ENCODE measurements at regions not wholly inside any gene's neighbourhood (a gene's known extent, or its start where the extent isn't known, plus 50 kb on each side); places are given as distances from the start of the nearest gene placed in this dataset.

GRCh38 chr16:49158029-49158642, 123.5 kb downstream of the CBLN1 start:
- no peaks in the 10 kb centered on the region for H3F3A ChIP-seq (ENCODE audit: insufficient read depth, low read length)
- no peaks in the 10 kb centered on the region for H4K20me1 ChIP-seq (ENCODE audit: insufficient read depth, low read length)
- no peaks in the 10 kb centered on the region for H3K36me3 ChIP-seq (replicated peaks; ENCODE audit: insufficient read depth, low read length)
- DNase-seq, result peak; percentile 65
- H2AFZ ChIP-seq (ENCODE audit: low read length), result no peak overlapping the region
- no peak overlapping the region for H3K9ac ChIP-seq (ENCODE audit: low read length)
- H3K27ac ChIP-seq (ENCODE audit: low read length), result no peak overlapping the region
- H3K9me3 ChIP-seq (replicated peaks; ENCODE audit: insufficient read depth, low read length), result no peaks in the 10 kb centered on the region
- H3K4me1 ChIP-seq (ENCODE audit: low read length), result no peaks in the 10 kb centered on the region
- no peak overlapping the region for H3K4me3 ChIP-seq (ENCODE audit: low read length)
- no peak overlapping the region for H3K4me2 ChIP-seq (ENCODE audit: low read depth, low read length)
- H3K9me2 ChIP-seq (replicated peaks; ENCODE audit: insufficient read depth, low read length), result no peaks in the 10 kb centered on the region
- no peaks in the 10 kb centered on the region for H3K27me3 ChIP-seq (replicated peaks; ENCODE audit: insufficient read depth, low read length)
- no peak for TF ChIP-seq EZH2phosphoT487 (IDR thresholded peaks at IDR 0.05; ENCODE audit: low read length)
- TF ChIP-seq EZH2 (optimal IDR thresholded peaks at IDR 0.05; ENCODE audit: low read depth, low read length), result no peak
- no peak for TF ChIP-seq CTCF (IDR thresholded peaks at IDR 0.05; ENCODE audit: low read length)
- H3K79me2 ChIP-seq (ENCODE audit: low read length), result no peaks in the 10 kb centered on the region

DNA sequence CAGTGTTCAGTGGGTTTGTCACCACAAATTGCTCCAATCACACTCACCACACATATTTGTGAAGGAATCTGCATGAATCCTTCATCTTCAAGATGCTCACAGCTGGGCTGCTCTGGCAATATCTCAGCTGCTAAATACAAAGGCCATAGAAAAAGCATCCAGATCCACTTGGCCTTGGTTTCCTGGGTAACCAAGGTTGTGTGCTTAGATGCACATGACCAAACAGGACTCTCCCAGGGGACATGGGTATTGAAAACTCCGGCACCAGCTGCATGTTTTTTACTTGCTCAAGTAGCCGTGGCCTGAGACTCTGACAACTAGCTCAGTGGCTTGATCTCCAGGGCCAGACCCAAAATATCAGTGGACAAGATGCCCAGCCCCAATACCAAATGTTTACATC, 131.3 kb downstream of the CBLN1 start:
- Histone ChIP-seq H3K79me2 (ENCODE audit: low read length) (no peaks in the 10 kb centered on the region), H3K9me2 (replicated peaks; ENCODE audit: insufficient read depth, low read length) (no peaks in the 10 kb centered on the region), H3K27me3 (replicated peaks; ENCODE audit: insufficient read depth, low read length) (no peaks in the 10 kb centered on the region), H4K20me1 (ENCODE audit: insufficient read depth, low read length) (no peaks in the 10 kb centered on the region), H3F3A (ENCODE audit: insufficient read depth, low read length) (no peaks in the 10 kb centered on the region), H3K36me3 (replicated peaks; ENCODE audit: insufficient read depth, low read length) (no peaks in the 10 kb centered on the region), H2AFZ (ENCODE audit: low read length) (no peak overlapping the region), H3K27ac (ENCODE audit: low read length) (no peak overlapping the region), H3K9ac (ENCODE audit: low read length) (no peak overlapping the region), H3K9me3 (replicated peaks; ENCODE audit: insufficient read depth, low read length) (no peaks in the 10 kb centered on the region; the same call in 1 of the 2 replicates), H3K4me3 (ENCODE audit: low read length) (no peak overlapping the region), H3K4me1 (ENCODE audit: low read length) (no peaks in the 10 kb centered on the region), H3K4me2 (ENCODE audit: low read depth, low read length) (no peak overlapping the region)
- no peak for DNase-seq
- TF ChIP-seq EZH2 (optimal IDR thresholded peaks at IDR 0.05; ENCODE audit: low read depth, low read length) (no peak), CTCF (IDR thresholded peaks at IDR 0.05; ENCODE audit: low read length) (no peak)

DNA sequence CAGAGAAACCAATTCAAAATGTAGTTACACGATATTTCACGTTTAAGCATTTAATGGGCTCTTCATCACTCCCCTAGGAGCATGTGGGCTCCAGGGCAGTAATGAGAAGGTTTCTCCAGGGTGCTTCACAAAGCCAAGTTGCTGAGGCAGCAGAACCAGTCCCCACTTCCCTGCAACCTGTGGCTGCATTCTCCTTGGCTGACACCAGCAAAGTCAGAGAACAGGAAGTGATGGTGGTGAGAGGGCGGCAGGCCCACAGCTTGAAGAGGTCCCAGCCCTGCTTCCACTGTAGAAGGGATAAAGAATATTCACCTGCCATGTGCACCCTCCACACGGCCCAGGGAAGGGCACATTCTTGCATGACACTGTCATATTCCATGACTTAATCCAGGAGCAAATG, 133.2 kb downstream of the CBLN1 start:
- H3K36me3 ChIP-seq (replicated peaks; ENCODE audit: insufficient read depth, low read length), result no peaks in the 10 kb centered on the region
- H3K27me3 ChIP-seq (replicated peaks; ENCODE audit: insufficient read depth, low read length), result no peaks in the 10 kb centered on the region
- peak; percentile 54 for DNase-seq
- no peak overlapping the region for H3K27ac ChIP-seq (ENCODE audit: low read length)
- no peak overlapping the region for H3K9ac ChIP-seq (ENCODE audit: low read length)
- H3K4me2 ChIP-seq (ENCODE audit: low read depth, low read length), result no peak overlapping the region
- H3F3A ChIP-seq (ENCODE audit: insufficient read depth, low read length), result no peaks in the 10 kb centered on the region
- no peaks in the 10 kb centered on the region for H3K9me2 ChIP-seq (replicated peaks; ENCODE audit: insufficient read depth, low read length)
- no peaks in the 10 kb centered on the region for H3K4me1 ChIP-seq (ENCODE audit: low read length)
- no peaks in the 10 kb centered on the region for H4K20me1 ChIP-seq (ENCODE audit: insufficient read depth, low read length)
- no peak for TF ChIP-seq EZH2 (optimal IDR thresholded peaks at IDR 0.05; ENCODE audit: low read depth, low read length)
- H3K9me3 ChIP-seq (replicated peaks; ENCODE audit: insufficient read depth, low read length), result no peaks in the 10 kb centered on the region; the same call in 1 of the 2 replicates
- no peaks in the 10 kb centered on the region for H3K79me2 ChIP-seq (ENCODE audit: low read length)
- no peak overlapping the region for H2AFZ ChIP-seq (ENCODE audit: low read length)
- no peak overlapping the region for H3K4me3 ChIP-seq (ENCODE audit: low read length)

DNA sequence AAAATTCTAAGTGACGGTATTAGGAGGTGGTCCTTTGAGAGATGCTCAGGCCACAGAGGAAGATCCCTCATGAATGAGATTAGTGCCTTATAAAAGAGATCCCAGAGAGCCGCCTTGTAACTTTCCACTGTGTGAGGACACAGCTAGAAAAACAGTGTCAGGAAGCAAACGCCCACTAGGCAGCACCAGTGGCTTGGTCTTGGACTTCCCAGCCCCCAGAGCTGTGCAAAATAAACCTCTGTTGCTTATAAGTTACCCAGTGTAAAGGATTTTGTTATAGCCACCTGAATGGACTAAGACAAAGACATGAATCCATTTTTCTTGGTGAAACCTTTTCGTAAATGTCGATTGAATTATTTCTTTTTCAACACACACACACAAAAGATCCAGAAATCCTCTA, 141.0 kb downstream of the CBLN1 start:
- no peaks in the 10 kb centered on the region for H3K36me3 ChIP-seq (replicated peaks; ENCODE audit: insufficient read depth, low read length)
- H2AFZ ChIP-seq (ENCODE audit: low read length), result no peak overlapping the region
- no peaks in the 10 kb centered on the region for H3K79me2 ChIP-seq (ENCODE audit: low read length)
- H3K4me1 ChIP-seq (ENCODE audit: low read length), result no peaks in the 10 kb centered on the region
- DNase-seq, result no peak
- H3K27ac ChIP-seq (ENCODE audit: low read length), result no peak overlapping the region
- H3K4me3 ChIP-seq (ENCODE audit: low read length), result no peak overlapping the region
- no peak overlapping the region for H3K9ac ChIP-seq (ENCODE audit: low read length)
- H3K9me3 ChIP-seq (replicated peaks; ENCODE audit: insufficient read depth, low read length), result no peaks in the 10 kb centered on the region
- no peak overlapping the region for H3K4me2 ChIP-seq (ENCODE audit: low read depth, low read length)
- H4K20me1 ChIP-seq (ENCODE audit: insufficient read depth, low read length), result no peaks in the 10 kb centered on the region
- no peaks in the 10 kb centered on the region for H3F3A ChIP-seq (ENCODE audit: insufficient read depth, low read length)
- no peak for TF ChIP-seq CTCF (IDR thresholded peaks at IDR 0.05; ENCODE audit: low read length)
- no peak for TF ChIP-seq EZH2 (optimal IDR thresholded peaks at IDR 0.05; ENCODE audit: low read depth, low read length)
- no peak for TF ChIP-seq EZH2phosphoT487 (IDR thresholded peaks at IDR 0.05; ENCODE audit: low read length)
- H3K9me2 ChIP-seq (replicated peaks; ENCODE audit: insufficient read depth, low read length), result no peaks in the 10 kb centered on the region
- H3K27me3 ChIP-seq (replicated peaks; ENCODE audit: insufficient read depth, low read length), result no peaks in the 10 kb centered on the region
